C1 segment of cervical spinal cord (tissue), 14 donors: ENCODE measurements at regions not wholly inside any gene's neighbourhood (a gene's known extent, or its start where the extent isn't known, plus 50 kb on each side); places are given as distances from the start of the nearest gene placed in this dataset.

Source experiments
- DNase-seq, 14 donors: peaks; one replicate each; lab custom pipeline; 2025; lab: John Stamatoyannopoulos, UW

GRCh38 chr2:20560011-20560410, 90.9 kb downstream of the HS1BP3 start:
- no peak for DNase-seq

- DNase-seq = no peak
Measured at GRCh38 chr2:20560891-20561636, 89.8 kb downstream of the HS1BP3 start.

- DNase-seq = no peak
Measured at GRCh38 chr2:20561637-20562454, 89.1 kb downstream of the HS1BP3 start.

GRCh38 chr2:20562540-20563225, 88.2 kb downstream of the HS1BP3 start:
- no peak for DNase-seq

GRCh38 chr2:20563251-20563650, 87.6 kb downstream of the HS1BP3 start:
- no peak for DNase-seq

- DNase-seq = no peak
Measured at GRCh38 chr2:20563833-20564232, 87.1 kb downstream of the HS1BP3 start.

- DNase-seq = no peak
Measured at GRCh38 chr2:20565101-20565622, 85.7 kb downstream of the HS1BP3 start.

GRCh38 chr2:20565623-20566236, 85.2 kb downstream of the HS1BP3 start:
- no peak for DNase-seq

GRCh38 chr2:20566331-20566730, 84.6 kb downstream of the HS1BP3 start:
- DNase-seq = no peak

GRCh38 chr2:20567159-20567925, 83.6 kb downstream of the HS1BP3 start:
- no peak for DNase-seq
